BJ (cell line): ENCODE measurements at regions not wholly inside any gene's neighbourhood (a gene's known extent, or its start where the extent isn't known, plus 50 kb on each side); places are given as distances from the start of the nearest gene placed in this dataset.

Experiments used
- CTCF ChIA-PET: fragments of 350-600 bp; formaldehyde crosslinking; extraction: SDS; loops from one replicate; lab custom pipeline; 2021; ENCODE audit warnings: antibody characterized with exemption, inconsistent platforms; lab: Yijun Ruan, JAX
- POLR2A ChIA-PET: fragments of 300-600 bp; sonication (Branson Sonifier 250); formaldehyde crosslinking; extraction: SDS; loops from one replicate; lab custom pipeline; 2021; ENCODE audit warnings: antibody characterized with exemption; lab: Charles Lee
- DNase-seq: peaks from one replicate; pipeline ENCODE4 v3.0.0-alpha.2; 2011; ENCODE audit warnings: low read depth
- H3K27me3 ChIP-seq: 2 replicates; pipeline ENCODE4 v1.6.0; 2011; ENCODE audit warnings: low read length; ENCODE audit not compliant: control insufficient read depth, insufficient read depth
- H3K36me3 ChIP-seq: 2 replicates; pipeline ENCODE4 v1.5.1; 2011; ENCODE audit warnings: low read length; ENCODE audit not compliant: control insufficient read depth, insufficient read depth
- H3K4me3 ChIP-seq: 2 replicates; pipeline ENCODE4 v1.5.1; 2011; ENCODE audit warnings: low read depth, mild to moderate bottlenecking, control low read depth, low read length
- CTCF ChIP-seq: IDR thresholded peaks from 2 replicates; pipeline ENCODE4 v1.5.1; 2011; ENCODE audit warnings: low read depth, mild to moderate bottlenecking, control low read depth, inconsistent platforms, low read length, moderate library complexity; ENCODE audit not compliant: insufficient read depth

GRCh38 chr2:144943293-144943941 lies 423.5 kb upstream of the ZEB2 start:
- DNase-seq: no peak
- CTCF ChIA-PET: interaction anchor here (1.2 kb wide), 1 partner anchor 162 kb away, joined by 4 read pairs; no protein-coding TSS in a partner anchor
- Histone ChIP-seq H3K36me3 (no peaks in the 10 kb centered on the region), H3K27me3 (no peaks in the 10 kb centered on the region), H3K4me3 (no peak overlapping the region)
- TF ChIP-seq CTCF: no peak
- POLR2A ChIA-PET: no interaction called here

- Histone ChIP-seq H3K27me3 (no peaks in the 10 kb centered on the region), H3K36me3 (no peaks in the 10 kb centered on the region), H3K4me3 (no peak overlapping the region)
- ChIA-PET CTCF (interaction anchor here (1.2 to 1.3 kb wide), 2 partner anchors 51 to 162 kb away, joined by 3 to 4 read pairs; no protein-coding TSS in a partner anchor), POLR2A (no interaction called here)
- no peak for TF ChIP-seq CTCF
- no peak for DNase-seq
Measured at GRCh38 chr2:144942516-144943256, 422.8 kb upstream of the ZEB2 start.

- no peak for TF ChIP-seq CTCF
- Histone ChIP-seq H3K36me3 (no peaks in the 10 kb centered on the region), H3K27me3 (no peaks in the 10 kb centered on the region), H3K4me3 (no peak overlapping the region)
- POLR2A ChIA-PET: no interaction called here
- CTCF ChIA-PET: interaction anchor here (1.2 to 1.3 kb wide), 2 partner anchors 50 to 161 kb away, joined by 3 to 4 read pairs; no protein-coding TSS in a partner anchor
- no peak for DNase-seq
Measured at GRCh38 chr2:144941743-144942488, 422.0 kb upstream of the ZEB2 start.

GRCh38 chr2:144939590-144939989 lies 419.7 kb upstream of the ZEB2 start:
- DNase-seq: no peak
- Histone ChIP-seq H3K4me3 (no peak overlapping the region), H3K27me3 (no peaks in the 10 kb centered on the region), H3K36me3 (no peaks in the 10 kb centered on the region)
- POLR2A ChIA-PET: no interaction called here
- CTCF ChIA-PET: no interaction called here
- TF ChIP-seq CTCF: no peak
